T47D (cell line): ENCODE measurements at regions not wholly inside any gene's neighbourhood (a gene's known extent, or its start where the extent isn't known, plus 50 kb on each side); places are given as distances from the start of the nearest gene placed in this dataset.

ENCODE experiments used
- DNase-seq, 2 experiments: peaks; one replicate each; pipeline versions ENCODE4 v3.0.0 to v3.0.0-alpha.2; 2011 to 2012; ENCODE audit warnings: low read depth in 1 of 2, low spot score in 1 of 2
- JUND ChIP-seq: IDR thresholded peaks from 2 replicates; pipeline ENCODE4 v1.6.1; 2012; ENCODE audit warnings: low read depth
- in situ Hi-C: cut with HindIII; loops from 2 replicates; pipeline ENCODE4 v1.10.0; 2016; ENCODE audit warnings: low sequenced_read_pairs, low pct_unique_long_range_greater_than_20kb

- no peak for TF ChIP-seq JUND
- DNase-seq = no peak
- in situ Hi-C loops = no loop called here
These were observed 371.9 kb upstream of the CNTN4 start for GRCh38 chr3:1726741-1727140.

GRCh38 chr3:1727242-1727641 lies 371.4 kb upstream of the CNTN4 start:
- in situ Hi-C loops = no loop called here
- DNase-seq = no peak
- TF ChIP-seq JUND = no peak

DNA sequence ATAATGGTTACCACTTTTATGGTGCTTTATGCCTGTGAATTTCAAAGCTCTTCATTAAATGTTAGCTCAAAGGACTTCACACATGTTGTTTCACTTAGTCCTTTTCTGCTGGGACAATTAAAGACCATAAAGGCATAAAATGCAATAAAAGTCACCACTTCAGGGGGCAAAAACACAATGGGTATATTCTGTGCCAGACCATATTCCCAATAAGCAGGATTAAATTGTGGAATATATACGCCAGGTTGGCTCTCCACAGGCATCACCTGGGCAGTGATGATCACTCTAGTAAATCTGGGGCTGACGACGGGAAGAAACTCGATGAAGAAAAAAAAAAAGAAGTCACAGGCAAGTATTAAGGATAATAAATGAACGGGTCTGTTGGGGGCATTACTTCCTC lies 370.2 kb upstream of the CNTN4 start:
- no peak for DNase-seq
- in situ Hi-C loops = no loop called here

GRCh38 chr3:1734494-1735122 lies 364.1 kb upstream of the CNTN4 start:
- DNase-seq = no peak
- no peak for TF ChIP-seq JUND
- in situ Hi-C loops = no loop called here

More for the DNA sequence above, 370.2 kb upstream of the CNTN4 start:
- TF ChIP-seq JUND = no peak

- in situ Hi-C loops = no loop called here
- TF ChIP-seq JUND = no peak
- no peak for DNase-seq
These were observed 346.5 kb upstream of the CNTN4 start for GRCh38 chr3:1752205-1752604.

DNA sequence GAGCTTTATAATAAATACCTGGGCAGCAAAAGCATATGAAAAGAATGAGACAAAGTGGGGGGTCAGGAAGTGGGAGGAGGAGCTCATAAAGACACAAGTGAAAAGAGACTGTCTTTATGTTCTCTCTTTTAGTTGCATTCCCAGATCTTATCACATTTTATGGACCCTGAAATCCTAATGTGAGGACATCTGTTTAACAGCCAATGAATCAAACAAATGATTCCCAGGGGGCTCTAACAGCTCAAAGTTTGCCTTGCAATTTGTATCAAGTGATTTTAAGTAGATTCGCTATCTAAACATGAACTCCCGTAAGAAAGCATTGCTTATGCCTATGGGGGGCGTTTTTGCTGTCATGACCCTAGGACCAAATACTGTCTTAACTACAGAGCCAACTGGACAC lies 332.3 kb upstream of the CNTN4 start:
- no peak for DNase-seq
- no peak for TF ChIP-seq JUND
- in situ Hi-C loops = no loop called here

DNA sequence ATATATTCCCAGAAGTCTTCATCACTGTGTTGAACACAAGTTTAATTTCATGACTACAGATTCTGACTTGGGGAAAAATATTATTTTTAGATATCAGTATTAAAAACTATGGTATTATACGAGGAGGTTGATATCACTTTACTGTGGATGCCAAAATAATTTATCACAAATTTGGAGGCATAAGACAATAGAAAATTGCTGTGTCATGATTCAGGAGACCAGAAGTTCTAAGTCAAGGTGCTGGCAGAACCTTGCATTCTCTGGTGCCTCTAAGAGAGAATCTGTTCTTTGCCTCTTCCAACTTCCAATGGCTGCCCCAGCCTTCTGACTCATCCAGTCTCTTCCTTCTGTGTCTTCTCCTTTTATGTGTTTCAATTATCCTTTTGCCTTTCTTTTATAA lies 325.0 kb upstream of the CNTN4 start:
- no peak for DNase-seq
- TF ChIP-seq JUND = no peak
- in situ Hi-C loops = no loop called here

DNA sequence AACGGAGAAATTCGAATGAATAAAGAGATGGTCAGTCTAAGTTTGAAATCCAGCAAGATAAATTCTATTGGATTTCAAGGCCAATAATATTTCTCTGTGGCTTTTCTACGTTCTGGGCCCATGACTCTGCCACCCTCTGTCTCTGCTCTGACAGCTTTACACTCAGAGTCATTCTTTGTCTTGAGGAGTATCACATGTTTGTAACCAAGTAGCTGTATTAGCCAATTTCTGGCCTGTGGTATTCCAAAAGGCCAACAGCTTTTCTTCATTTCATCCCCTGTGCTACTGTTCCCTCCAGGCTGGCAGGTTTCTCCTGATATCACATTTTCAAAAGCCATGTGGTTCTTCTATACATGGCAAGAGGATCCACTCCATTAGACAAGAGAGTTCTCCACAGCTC lies 324.1 kb upstream of the CNTN4 start:
- no peak for DNase-seq
- in situ Hi-C loops = no loop called here
- no peak for TF ChIP-seq JUND

DNA sequence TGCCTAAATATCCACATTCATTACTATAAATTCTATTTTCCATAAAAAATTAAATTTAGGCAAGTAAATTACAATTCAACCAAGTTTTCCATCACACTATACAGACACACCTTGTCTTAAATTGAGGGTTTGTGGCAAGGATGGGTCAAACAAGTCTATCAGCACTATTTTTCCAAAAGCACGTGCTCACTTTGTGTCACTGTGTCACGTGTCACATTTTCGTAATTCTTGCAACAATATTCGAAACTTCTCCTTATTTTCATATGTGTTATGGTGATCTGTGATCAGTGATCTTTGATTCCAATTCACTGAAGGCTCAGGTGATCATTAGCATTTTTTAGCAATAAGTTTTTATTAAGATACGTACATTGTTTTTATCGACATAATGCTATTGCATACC lies 323.3 kb upstream of the CNTN4 start:
- in situ Hi-C loops = no loop called here
- DNase-seq = no peak
- no peak for TF ChIP-seq JUND

DNA sequence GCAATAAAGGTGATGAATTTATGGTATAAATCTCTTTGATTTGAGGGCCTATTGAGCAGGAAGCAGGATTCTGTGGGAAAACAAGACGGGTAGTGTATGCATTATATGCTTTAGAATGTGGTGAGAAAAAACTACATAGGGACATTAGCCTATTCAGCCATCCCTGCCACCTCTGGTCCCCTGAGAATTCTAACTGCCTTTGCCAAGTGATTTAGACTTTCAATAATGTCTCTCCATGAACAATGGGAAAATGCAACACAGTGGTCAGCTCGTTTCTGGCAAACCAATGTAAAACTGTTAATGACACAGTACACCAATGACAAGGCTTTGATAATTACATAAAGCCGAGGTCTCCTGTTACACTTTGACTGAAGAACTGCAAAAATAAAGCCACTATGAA lies 314.7 kb upstream of the CNTN4 start:
- in situ Hi-C loops = no loop called here
- TF ChIP-seq JUND = no peak
- DNase-seq = no peak

- in situ Hi-C loops = no loop called here
- TF ChIP-seq JUND = no peak
- no peak for DNase-seq
These were observed 311.6 kb upstream of the CNTN4 start for GRCh38 chr3:1787094-1787493.

GRCh38 chr3:1792466-1792865 lies 306.2 kb upstream of the CNTN4 start:
- no peak for TF ChIP-seq JUND
- no peak for DNase-seq
- in situ Hi-C loops = no loop called here

GRCh38 chr3:1798711-1799405 lies 299.8 kb upstream of the CNTN4 start:
- DNase-seq = no peak
- in situ Hi-C loops = no loop called here
- TF ChIP-seq JUND = no peak

GRCh38 chr3:1805331-1805730 lies 293.3 kb upstream of the CNTN4 start:
- in situ Hi-C loops = no loop called here
- no peak for TF ChIP-seq JUND
- no peak for DNase-seq
